CD4-positive, alpha-beta T cell (primary cell): ENCODE measurements at regions not wholly inside any gene's neighbourhood (a gene's known extent, or its start where the extent isn't known, plus 50 kb on each side); places are given as distances from the start of the nearest gene placed in this dataset.

Experiments
- ATAC-seq: fragments of 200-7000 bp; cut with Tn5 transposase; one replicate; pipeline ENCODE4 v1.10.0; 2022; ENCODE audit warnings: mild to moderate bottlenecking; ENCODE audit not compliant: poor library complexity
- CTCF ChIA-PET: fragments of 350-600 bp; sonication (Branson Sonifier 250); formaldehyde crosslinking; loops from one replicate; lab custom pipeline; 2021; ENCODE audit warnings: antibody characterized with exemption, inconsistent platforms; lab: Charles Lee
- POLR2A ChIA-PET: fragments of 350-600 bp; sonication (Branson Sonifier 250); formaldehyde crosslinking; loops from one replicate; lab custom pipeline; 2021; ENCODE audit warnings: antibody characterized with exemption, inconsistent platforms; lab: Charles Lee
- DNase-seq, 14 experiments: peaks; one replicate each; pipeline ENCODE4 v3.0.0-alpha.2; 2013 to 2020; ENCODE audit warnings: mixed read lengths in 2 of 14
- H3K27ac ChIP-seq, 2 donors: one replicate each; pipeline versions ENCODE4 v1.5.1 to v1.7.0; 2013; ENCODE audit warnings: low read length in 2 of 2, low read depth in 1 of 2, mild to moderate bottlenecking in 1 of 2
- H3K27me3 ChIP-seq, 2 experiments: 1 replicate in 1 of 2; 2 replicates in 1 of 2; pipeline versions ENCODE4 v1.6.1 to v1.7.0; 2013; ENCODE audit warnings: low read length in 2 of 2, control low read depth in 1 of 2, mild to moderate bottlenecking in 1 of 2, moderate library complexity in 1 of 2; ENCODE audit not compliant: insufficient read depth in 2 of 2, control insufficient read depth in 1 of 2
- H3K36me3 ChIP-seq: one replicate; pipeline ENCODE4 v1.6.1; 2013; ENCODE audit warnings: low read length, control low read depth; ENCODE audit not compliant: insufficient read depth
- H3K4me1 ChIP-seq: one replicate; pipeline ENCODE4 v1.6.1; 2013; ENCODE audit warnings: low read length, control low read depth; ENCODE audit not compliant: insufficient read depth
- H3K4me3 ChIP-seq: one replicate; pipeline ENCODE4 v1.5.1; 2013; ENCODE audit warnings: mild to moderate bottlenecking, low read length, moderate library complexity
- H3K9me3 ChIP-seq, 2 experiments: 1 replicate in 1 of 2; 2 replicates in 1 of 2; pipeline versions ENCODE4 v1.6.1 to v1.7.0; 2013; ENCODE audit warnings: low read length in 2 of 2, mild to moderate bottlenecking in 2 of 2, control low read depth in 1 of 2, moderate library complexity in 1 of 2; ENCODE audit not compliant: control insufficient read depth in 1 of 2, insufficient read depth in 1 of 2
- H3K27ac Mint-ChIP-seq: one replicate; pipeline ENCODE4 v1.8.0; 2020; ENCODE audit warnings: mixed read lengths
- H3K27me3 Mint-ChIP-seq: one replicate; pipeline ENCODE4 v1.8.0; 2021; ENCODE audit warnings: mixed read lengths
- H3K36me3 Mint-ChIP-seq: one replicate; pipeline ENCODE4 v1.8.0; 2021; ENCODE audit warnings: low read depth, mixed read lengths
- H3K4me1 Mint-ChIP-seq: one replicate; pipeline ENCODE4 v1.8.0; 2021; ENCODE audit warnings: low read depth, mixed read lengths
- H3K4me3 Mint-ChIP-seq: one replicate; pipeline ENCODE4 v1.8.0; 2020; ENCODE audit warnings: mild to moderate bottlenecking, mixed read lengths
- H3K9me3 Mint-ChIP-seq: one replicate; pipeline ENCODE4 v1.8.0; 2020; ENCODE audit warnings: mixed read lengths
- intact Hi-C, 2 experiments: fragments of 100-400 bp; cut with DNase I in 1 of 2; cut with micrococcal nuclease in 1 of 2; formaldehyde crosslinking; loops; one replicate each; pipeline versions ENCODE4 v1.15.1 to v1.9.0; 2023 to 2025; cut with DNase I, micrococcal nuclease
- TF ChIP-seq, protein P1 (sequence below): fragments of 200-600 bp; IDR thresholded peaks from one replicate; pipeline ENCODE4 v1.8.0; 2022; ENCODE audit warnings: antibody characterized with exemption, mild to moderate bottlenecking

DNA sequence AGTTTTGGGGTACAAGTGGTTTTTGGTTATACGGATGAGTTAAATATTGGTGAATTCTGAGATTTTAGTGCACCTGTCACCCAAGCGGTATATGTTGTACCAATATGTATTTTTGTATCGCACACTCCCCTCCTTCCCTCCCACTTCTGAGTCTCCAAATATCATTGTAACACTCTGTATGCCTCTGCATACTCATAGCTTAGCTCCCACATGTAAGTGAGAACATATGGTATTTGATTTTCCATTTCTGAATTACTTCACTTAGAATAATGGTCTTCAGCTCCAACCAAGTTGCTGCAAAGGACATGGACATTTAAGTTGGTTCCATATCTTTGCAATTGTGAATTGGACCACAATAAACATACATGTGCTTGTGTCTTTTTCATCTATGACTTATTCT, 103.0 kb upstream of the ADAMTS3 start:
- H3K27ac Mint-ChIP-seq = no peak overlapping the region
- Histone ChIP-seq H3K36me3 (no peaks in the 10 kb centered on the region), H3K9me3 (no peaks in the 10 kb centered on the region), H3K27ac (no peak overlapping the region), H3K4me3 (no peak overlapping the region), H3K27me3 (peaks cover 0 to 3% of the 10 kb centered on the region in 2 experiments), H3K4me1 (no peaks in the 10 kb centered on the region)
- H3K36me3 Mint-ChIP-seq = no peaks in the 10 kb centered on the region
- H3K4me1 Mint-ChIP-seq = no peaks in the 10 kb centered on the region
- no peak overlapping the region for H3K4me3 Mint-ChIP-seq
- H3K27me3 Mint-ChIP-seq = peaks cover 17% of the 10 kb centered on the region
- intact Hi-C loops = no loop called here
- H3K9me3 Mint-ChIP-seq = no peaks in the 10 kb centered on the region
- ChIA-PET POLR2A (no interaction called here), CTCF (no interaction called here)
- no peak for ATAC-seq
- DNase-seq = no peak
- TF ChIP-seq, protein P1, sequence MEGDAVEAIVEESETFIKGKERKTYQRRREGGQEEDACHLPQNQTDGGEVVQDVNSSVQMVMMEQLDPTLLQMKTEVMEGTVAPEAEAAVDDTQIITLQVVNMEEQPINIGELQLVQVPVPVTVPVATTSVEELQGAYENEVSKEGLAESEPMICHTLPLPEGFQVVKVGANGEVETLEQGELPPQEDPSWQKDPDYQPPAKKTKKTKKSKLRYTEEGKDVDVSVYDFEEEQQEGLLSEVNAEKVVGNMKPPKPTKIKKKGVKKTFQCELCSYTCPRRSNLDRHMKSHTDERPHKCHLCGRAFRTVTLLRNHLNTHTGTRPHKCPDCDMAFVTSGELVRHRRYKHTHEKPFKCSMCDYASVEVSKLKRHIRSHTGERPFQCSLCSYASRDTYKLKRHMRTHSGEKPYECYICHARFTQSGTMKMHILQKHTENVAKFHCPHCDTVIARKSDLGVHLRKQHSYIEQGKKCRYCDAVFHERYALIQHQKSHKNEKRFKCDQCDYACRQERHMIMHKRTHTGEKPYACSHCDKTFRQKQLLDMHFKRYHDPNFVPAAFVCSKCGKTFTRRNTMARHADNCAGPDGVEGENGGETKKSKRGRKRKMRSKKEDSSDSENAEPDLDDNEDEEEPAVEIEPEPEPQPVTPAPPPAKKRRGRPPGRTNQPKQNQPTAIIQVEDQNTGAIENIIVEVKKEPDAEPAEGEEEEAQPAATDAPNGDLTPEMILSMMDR = no peak

DNA sequence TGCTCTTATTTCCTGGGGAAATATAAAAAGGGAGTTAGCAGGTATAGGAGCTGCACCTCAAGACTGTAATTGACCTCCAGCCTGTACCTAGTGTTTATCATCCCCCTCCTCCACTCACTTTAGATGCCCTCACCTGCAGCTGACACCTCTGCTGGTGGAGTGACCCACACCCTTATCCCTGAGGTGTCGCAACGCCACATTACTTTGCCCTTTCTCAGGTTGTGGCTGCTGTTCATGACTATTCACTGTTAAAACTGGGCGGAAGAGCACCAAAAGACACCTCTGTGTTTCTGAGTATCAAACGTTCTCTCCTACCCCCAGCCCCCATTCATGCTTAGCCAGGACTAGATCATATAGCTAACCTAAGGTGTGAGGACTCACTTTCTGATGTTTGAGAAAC, 101.5 kb upstream of the ADAMTS3 start:
- ATAC-seq (no peak), DNase-seq (no peak)
- intact Hi-C loops = no loop called here
- Histone ChIP-seq H3K27me3 (no peaks in the 10 kb centered on the region), H3K27ac (no peak overlapping the region), H3K4me1 (no peaks in the 10 kb centered on the region), H3K36me3 (no peaks in the 10 kb centered on the region), H3K4me3 (no peak overlapping the region), H3K9me3 (no peaks in the 10 kb centered on the region)
- TF ChIP-seq, protein P1 = no peak
- H3K27me3 Mint-ChIP-seq = peaks cover 18% of the 10 kb centered on the region
- no peak overlapping the region for H3K4me3 Mint-ChIP-seq
- ChIA-PET POLR2A (no interaction called here), CTCF (no interaction called here)
- no peaks in the 10 kb centered on the region for H3K36me3 Mint-ChIP-seq
- no peaks in the 10 kb centered on the region for H3K4me1 Mint-ChIP-seq
- no peaks in the 10 kb centered on the region for H3K9me3 Mint-ChIP-seq
- H3K27ac Mint-ChIP-seq = no peak overlapping the region

DNA sequence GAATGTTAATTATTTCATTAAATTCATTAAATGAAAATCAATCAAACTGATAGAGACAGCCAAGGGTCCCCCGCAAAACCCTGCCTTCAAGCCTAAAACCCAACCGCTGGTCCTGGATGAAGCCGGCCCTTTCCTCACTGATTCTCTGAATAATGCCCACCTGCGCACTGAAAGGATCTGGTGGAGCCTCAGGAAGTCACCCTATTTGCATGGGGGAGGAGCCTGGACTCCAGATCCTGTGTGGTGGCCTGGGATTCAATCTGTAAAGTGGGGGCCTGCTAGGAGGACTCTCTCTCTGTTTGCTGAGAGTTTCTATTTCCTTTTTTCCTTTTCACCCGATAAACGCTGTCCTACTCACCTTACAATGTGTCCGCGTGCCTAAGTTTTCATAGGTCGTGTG, 97.9 kb upstream of the ADAMTS3 start:
- ChIA-PET POLR2A (no interaction called here), CTCF (no interaction called here)
- Mint-ChIP-seq H3K27me3 (peaks cover 3% of the 10 kb centered on the region), H3K9me3 (no peaks in the 10 kb centered on the region), H3K4me1 (no peaks in the 10 kb centered on the region), H3K27ac (no peak overlapping the region), H3K4me3 (no peak overlapping the region), H3K36me3 (no peaks in the 10 kb centered on the region)
- Histone ChIP-seq H3K36me3 (no peaks in the 10 kb centered on the region), H3K27me3 (no peaks in the 10 kb centered on the region), H3K4me3 (no peak overlapping the region), H3K9me3 (no peaks in the 10 kb centered on the region), H3K27ac (no peak overlapping the region), H3K4me1 (no peaks in the 10 kb centered on the region)
- ATAC-seq = no peak
- DNase-seq = no peak
- TF ChIP-seq, protein P1 = no peak
- intact Hi-C loops = no loop called here
